Adrenal gland (tissue), 9 donors: ENCODE measurements at regions not wholly inside any gene's neighbourhood (a gene's known extent, or its start where the extent isn't known, plus 50 kb on each side); places are given as distances from the start of the nearest gene placed in this dataset.

ENCODE experiments used
- DNase-seq, 7 donors: peaks; one replicate each; pipeline ENCODE4 v3.0.0-alpha.2; 2019 to 2020
- H3K27ac ChIP-seq, 5 donors: fragments of 200-600 bp; sonication (generic) in 4 of 5; 1 replicate in 3 of 5; 2 replicates in 2 of 5; pipeline versions ENCODE4 v1.5.1 to v1.8.0; 2016 to 2020; ENCODE audit warnings: mild to moderate bottlenecking in 1 of 5
- H3K27me3 ChIP-seq: fragments of 200-600 bp; 2 replicates; pipeline ENCODE4 v1.8.0; 2021
- H3K36me3 ChIP-seq, 2 donors: fragments of 200-600 bp; replicated peaks in 1 of 2; 1 replicate in 1 of 2; 2 replicates in 1 of 2; pipeline versions ENCODE4 v1.5.1 to v1.8.0; 2018 to 2022
- H3K4me1 ChIP-seq, 2 donors: fragments of 200-600 bp; replicated peaks in 1 of 2; 1 replicate in 1 of 2; 2 replicates in 1 of 2; pipeline versions ENCODE4 v1.5.1 to v1.8.0; 2018 to 2021
- H3K4me3 ChIP-seq, 4 donors: fragments of 200-600 bp; sonication (generic) in 3 of 4; one replicate each; pipeline ENCODE4 v1.5.1; 2016 to 2018
- H3K9me3 ChIP-seq, 3 donors: fragments of 200-600 bp; sonication (generic) in 1 of 3; replicated peaks in 1 of 3; 1 replicate in 2 of 3; 2 replicates in 1 of 3; pipeline versions ENCODE4 v1.5.1 to v1.8.0; 2016 to 2021
- POLR2A ChIP-seq, 2 donors: fragments of 450-650 bp; IDR thresholded peaks; one replicate each; pipeline ENCODE4 v1.6.1; 2017; ENCODE audit warnings: antibody characterized with exemption in 2 of 2, mild to moderate bottlenecking in 2 of 2, moderate library complexity in 1 of 2
- WGBS, 4 donors: extraction: QIAGEN DNeasy Blood & Tissue Kit in 2 of 4; methylation state at CpG; one replicate each; pipeline versions ENCODE4 v1.1.5 to v1.1.7; 2013 to 2017; 5-methylcytosine and 5-hydroxymethylcytosine counted together
- intact Hi-C, 2 donors: fragments of 100-400 bp; cut with DNase I; formaldehyde crosslinking; loops; one replicate each; pipeline versions ENCODE4 v1.14.1 to v1.15.0; 2022 to 2023
- TF ChIP-seq, protein P1 (sequence below), 6 experiments: fragments of 450-650 bp in 4 of 6; fragments of 200-600 bp in 2 of 6; sonication (generic) in 1 of 6; IDR thresholded peaks; 1 replicate in 5 of 6; 2 replicates in 1 of 6; pipeline versions ENCODE4 v1.5.1 to v1.8.0; 2016 to 2021; ENCODE audit warnings: antibody characterized with exemption in 6 of 6, mild to moderate bottlenecking in 2 of 6, moderate library complexity in 1 of 6
- donor health status: healthy with polysubstance abuse.
- donor health status: Bipolar disorder and iron deficiency.
- donor health status: DM: yes; HTN: yes; CAD: no.
- donor health status: DM: no; HTN: no; CAD: no.
- donor health status: DM: no; HTN: no; CAD: no.

DNA sequence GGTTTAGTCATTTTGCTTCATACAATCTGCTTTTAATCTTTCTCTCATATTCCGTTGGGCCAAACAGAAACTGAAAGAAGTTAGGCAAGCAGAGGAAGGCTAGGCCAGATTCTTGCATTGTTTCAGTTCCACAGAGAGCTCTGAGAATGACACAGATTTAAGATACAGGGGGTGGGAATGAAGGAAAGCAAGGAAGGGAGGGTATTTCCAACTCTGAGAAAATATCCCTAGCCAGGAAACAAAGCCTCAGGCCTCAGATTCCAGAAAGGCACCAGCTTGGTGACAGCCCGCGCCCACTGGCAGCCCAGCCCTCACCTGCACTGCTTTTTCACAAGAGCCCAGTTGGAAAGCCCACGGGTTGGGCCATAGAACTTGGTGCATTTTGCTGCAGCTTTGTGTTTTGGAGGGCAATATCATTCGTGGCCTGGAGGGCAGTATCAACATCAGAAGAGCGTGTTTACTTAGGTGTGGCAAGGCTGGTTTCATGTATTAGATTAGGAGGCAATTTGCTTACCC is 63.5 kb downstream of the ENC1 start:
- Histone ChIP-seq H3K9me3 (no peaks in the 10 kb centered on the region), H3K27ac (peak overlapping the region in 2 of 5 donors; percentile 26 to 42), H3K4me3 (no peak overlapping the region), H3K36me3 (no peaks in the 10 kb centered on the region), H3K4me1 (no peaks in the 10 kb centered on the region), H3K27me3 (no peaks in the 10 kb centered on the region)
- intact Hi-C loops: no loop called here
- no peak for DNase-seq
- TF ChIP-seq, protein P1, sequence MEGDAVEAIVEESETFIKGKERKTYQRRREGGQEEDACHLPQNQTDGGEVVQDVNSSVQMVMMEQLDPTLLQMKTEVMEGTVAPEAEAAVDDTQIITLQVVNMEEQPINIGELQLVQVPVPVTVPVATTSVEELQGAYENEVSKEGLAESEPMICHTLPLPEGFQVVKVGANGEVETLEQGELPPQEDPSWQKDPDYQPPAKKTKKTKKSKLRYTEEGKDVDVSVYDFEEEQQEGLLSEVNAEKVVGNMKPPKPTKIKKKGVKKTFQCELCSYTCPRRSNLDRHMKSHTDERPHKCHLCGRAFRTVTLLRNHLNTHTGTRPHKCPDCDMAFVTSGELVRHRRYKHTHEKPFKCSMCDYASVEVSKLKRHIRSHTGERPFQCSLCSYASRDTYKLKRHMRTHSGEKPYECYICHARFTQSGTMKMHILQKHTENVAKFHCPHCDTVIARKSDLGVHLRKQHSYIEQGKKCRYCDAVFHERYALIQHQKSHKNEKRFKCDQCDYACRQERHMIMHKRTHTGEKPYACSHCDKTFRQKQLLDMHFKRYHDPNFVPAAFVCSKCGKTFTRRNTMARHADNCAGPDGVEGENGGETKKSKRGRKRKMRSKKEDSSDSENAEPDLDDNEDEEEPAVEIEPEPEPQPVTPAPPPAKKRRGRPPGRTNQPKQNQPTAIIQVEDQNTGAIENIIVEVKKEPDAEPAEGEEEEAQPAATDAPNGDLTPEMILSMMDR (IDR thresholded peaks at IDR 0.05): no peak
- TF ChIP-seq POLR2A (IDR thresholded peaks at IDR 0.05): no peak
- 46 to 71% (median 70%) methylated on average over 3 to 6 of the region's 6 CpGs for WGBS, 4 donors

DNA sequence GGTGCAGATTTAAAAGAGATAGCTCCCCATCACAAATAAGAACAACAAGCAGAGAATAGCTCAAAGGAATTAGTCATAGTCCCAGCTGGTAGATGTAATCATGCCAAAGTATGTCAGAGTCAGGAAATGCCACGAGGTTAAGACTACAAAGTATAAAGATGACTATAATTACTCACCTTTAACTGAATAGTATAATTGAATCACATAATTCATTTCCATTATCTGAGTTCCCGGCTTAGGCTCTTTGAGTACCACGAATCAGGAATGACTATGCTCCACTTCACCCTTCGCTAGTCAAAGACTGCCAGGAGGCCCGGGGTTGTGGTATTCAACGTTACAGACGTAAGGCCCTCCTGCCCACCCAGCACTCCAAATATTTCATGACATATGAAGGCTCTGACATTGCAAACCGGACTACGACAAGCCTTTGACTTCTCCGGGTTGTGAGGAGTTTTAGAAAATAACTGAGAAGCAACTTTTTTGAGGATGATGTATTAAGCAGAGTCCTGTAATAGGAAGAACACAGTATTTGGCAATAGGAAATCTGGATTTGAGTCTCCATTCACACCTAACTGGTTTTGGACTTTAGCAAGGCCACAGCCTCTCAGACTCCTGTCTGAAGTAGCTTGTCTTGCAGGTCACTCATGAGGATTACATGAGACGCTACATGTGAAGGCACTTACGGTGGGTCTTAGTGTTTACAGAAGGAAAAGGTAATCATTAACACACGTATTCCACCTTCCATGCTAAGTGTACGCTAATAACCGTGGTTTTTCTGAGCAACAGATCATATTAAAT is 64.6 kb downstream of the ENC1 start:
- Histone ChIP-seq H3K4me3 (no peak overlapping the region), H3K9me3 (no peaks in the 10 kb centered on the region), H3K4me1 (no peaks in the 10 kb centered on the region), H3K27ac (peak overlapping the region in 1 of 5 donors; percentile 56), H3K36me3 (no peaks in the 10 kb centered on the region), H3K27me3 (no peaks in the 10 kb centered on the region)
- no peak for DNase-seq
- TF ChIP-seq, protein P1 (IDR thresholded peaks at IDR 0.05): no peak
- TF ChIP-seq POLR2A (IDR thresholded peaks at IDR 0.05): no peak
- intact Hi-C loops: no loop called here
- WGBS, 4 donors: 68 to 74% (median 70%) methylated on average over 15 of the region's 15 CpGs

DNA sequence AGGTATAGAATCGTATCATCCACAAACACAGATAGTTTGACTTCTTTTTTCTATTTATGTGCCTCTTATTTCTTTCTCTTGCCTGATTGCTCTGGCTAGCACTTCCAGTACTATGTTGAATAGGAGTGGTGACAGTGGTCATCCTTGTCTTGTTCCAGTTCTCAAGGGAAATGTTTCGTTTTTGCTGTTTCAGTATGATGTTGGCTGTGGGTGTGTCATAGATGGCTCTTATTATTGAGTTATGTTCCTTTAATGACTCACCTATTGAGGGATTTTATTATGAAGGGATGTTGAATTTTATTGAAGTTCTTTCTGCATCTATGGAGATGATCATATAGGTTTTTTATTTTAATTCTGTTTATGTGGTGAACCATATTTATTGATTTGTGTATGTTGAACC is 70.3 kb downstream of the ENC1 start:
- Histone ChIP-seq H3K4me1 (no peaks in the 10 kb centered on the region), H3K4me3 (no peak overlapping the region), H3K9me3 (no peaks in the 10 kb centered on the region), H3K27me3 (no peaks in the 10 kb centered on the region), H3K27ac (no peak overlapping the region), H3K36me3 (no peaks in the 10 kb centered on the region)
- DNase-seq: no peak
- intact Hi-C loops: no loop called here
- WGBS, 4 donors: 58 to 69% (median 63%) methylated on average over 2 of the region's 2 CpGs
- TF ChIP-seq POLR2A (IDR thresholded peaks at IDR 0.05): no peak
- TF ChIP-seq, protein P1 (IDR thresholded peaks at IDR 0.05): no peak

DNA sequence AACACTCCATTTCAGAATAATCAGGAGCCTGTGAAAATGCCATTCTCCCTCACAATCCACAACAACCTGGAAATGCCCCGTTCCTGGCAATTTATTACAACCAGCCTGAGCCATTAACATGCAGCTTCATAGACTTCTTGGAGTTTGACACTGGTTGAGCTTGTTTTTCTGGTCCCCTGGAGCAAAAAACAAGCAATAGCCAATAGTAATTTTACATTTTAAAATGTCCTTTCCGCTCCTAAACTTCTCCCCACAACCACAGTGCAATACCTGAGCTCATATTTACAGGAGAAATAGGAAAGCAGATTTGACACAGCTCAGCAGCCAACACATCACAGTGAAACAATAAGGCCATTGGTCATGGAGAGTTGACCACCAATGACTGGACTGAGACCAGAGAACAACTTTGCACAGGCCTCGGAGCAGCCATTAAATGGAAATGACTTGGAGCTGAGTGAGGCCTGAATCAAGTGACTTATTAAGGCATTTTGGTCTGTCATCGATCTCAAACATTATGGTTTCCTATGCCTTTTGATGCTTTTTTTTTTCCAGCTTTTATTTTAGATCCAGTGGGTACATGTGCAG is 73.0 kb downstream of the ENC1 start:
- Histone ChIP-seq H3K27me3 (no peaks in the 10 kb centered on the region), H3K9me3 (no peaks in the 10 kb centered on the region), H3K36me3 (no peaks in the 10 kb centered on the region), H3K27ac (no peak overlapping the region), H3K4me3 (no peak overlapping the region), H3K4me1 (no peaks in the 10 kb centered on the region)
- TF ChIP-seq, protein P1 (IDR thresholded peaks at IDR 0.05): no peak
- no peak for TF ChIP-seq POLR2A (IDR thresholded peaks at IDR 0.05)
- DNase-seq: no peak
- intact Hi-C loops: no loop called here
- WGBS, 4 donors: 82 to 89% (median 87%) methylated on average over 4 of the region's 4 CpGs
